GM10248 (cell line): ENCODE measurements at regions not wholly inside any gene's neighbourhood (a gene's known extent, or its start where the extent isn't known, plus 50 kb on each side); places are given as distances from the start of the nearest gene placed in this dataset.

Experiments used
- CTCF ChIA-PET: fragments of 300-600 bp; sonication (Branson Sonifier 250); formaldehyde crosslinking; extraction: SDS; loops from one replicate; lab custom pipeline; 2021; ENCODE audit warnings: antibody characterized with exemption; lab: Yijun Ruan, JAX
- POLR2A ChIA-PET: fragments of 350-650 bp; sonication (Branson Sonifier 250); formaldehyde crosslinking; extraction: SDS; loops from one replicate; lab custom pipeline; 2020; ENCODE audit warnings: antibody characterized with exemption; lab: Yijun Ruan, JAX
- DNase-seq: peaks from one replicate; pipeline ENCODE4 v3.0.0; 2012; ENCODE audit errors: extremely low spot score
- CTCF ChIP-seq: IDR thresholded peaks from 2 replicates; pipeline ENCODE4 v1.5.1; 2012; ENCODE audit warnings: mild to moderate bottlenecking, low read depth; ENCODE audit errors: extremely low read depth, missing control alignments, control extremely low read depth

DNA sequence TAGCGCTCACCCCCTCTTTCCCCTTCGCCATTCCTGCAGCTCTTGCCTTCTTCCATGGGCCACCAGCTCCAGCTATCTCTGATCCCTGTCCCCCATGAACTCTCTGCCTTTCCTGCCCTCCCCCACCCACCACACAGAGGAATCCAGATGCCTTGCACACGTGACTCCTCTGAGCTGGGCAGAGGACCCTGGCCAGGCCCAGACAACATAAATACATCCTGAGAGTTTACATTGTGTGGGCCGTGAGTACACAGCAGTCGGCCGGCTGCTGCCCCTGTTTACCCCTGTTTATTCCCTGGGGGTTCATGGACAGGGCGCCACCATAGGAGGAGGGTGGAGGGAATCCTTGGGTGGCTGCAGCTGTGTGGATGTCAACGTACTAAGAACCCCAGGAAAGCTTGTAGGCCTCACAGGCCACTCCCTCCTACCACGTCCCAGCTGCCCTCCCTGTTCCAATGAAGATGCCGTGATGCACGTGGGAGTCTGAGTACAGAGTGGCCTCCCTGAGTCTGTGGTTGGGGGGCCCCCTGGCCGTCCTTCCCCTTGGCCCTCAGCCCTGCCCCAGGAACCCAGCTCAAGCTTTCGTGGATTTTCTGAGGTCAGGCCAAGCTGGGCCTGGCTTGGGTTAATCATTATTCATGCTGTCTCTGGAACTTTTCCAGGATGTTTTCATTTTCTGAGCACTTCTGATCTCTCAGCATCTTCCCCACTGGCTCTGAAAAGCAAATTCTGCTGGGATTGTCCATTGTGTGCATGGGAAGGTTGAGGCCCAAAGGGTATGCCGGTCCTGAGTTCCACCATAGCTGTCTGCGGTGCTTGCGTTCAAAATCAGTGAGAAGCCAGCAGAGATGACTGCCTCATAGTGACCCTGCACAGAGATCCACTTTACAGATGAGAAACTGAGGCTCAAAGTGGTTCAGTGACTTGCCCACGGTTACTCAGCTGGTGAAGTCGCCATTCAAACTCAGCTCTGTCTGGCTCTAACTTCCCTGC lies 136.3 kb downstream of the MRPL14 start:
- ChIA-PET CTCF (interaction anchor here (1.0 to 2.3 kb wide), 8 partner anchors 9 to 222 kb away, joined by 3 to 9 read pairs (median 4); partner anchors contain the start of gene VEGFA), POLR2A (no interaction called here)
- DNase-seq: no peak
- TF ChIP-seq CTCF: no peak

GRCh38 chr6:43990275-43990626 lies 137.0 kb downstream of the MRPL14 start:
- POLR2A ChIA-PET: no interaction called here
- DNase-seq: no peak
- no peak for TF ChIP-seq CTCF
- CTCF ChIA-PET: interaction anchor here (1.0 to 2.1 kb wide), 4 partner anchors 8 to 221 kb away, joined by 3 to 9 read pairs (median 4); partner anchors contain the start of gene VEGFA

- CTCF ChIA-PET: interaction anchor here (0.7 to 2.1 kb wide), 2 partner anchors 8 to 220 kb away, joined by 3 to 9 read pairs; partner anchors contain the start of gene VEGFA
- no peak for DNase-seq
- POLR2A ChIA-PET: no interaction called here
- no peak for TF ChIP-seq CTCF
Measured at GRCh38 chr6:43989581-43990146, 137.6 kb downstream of the MRPL14 start.

DNA sequence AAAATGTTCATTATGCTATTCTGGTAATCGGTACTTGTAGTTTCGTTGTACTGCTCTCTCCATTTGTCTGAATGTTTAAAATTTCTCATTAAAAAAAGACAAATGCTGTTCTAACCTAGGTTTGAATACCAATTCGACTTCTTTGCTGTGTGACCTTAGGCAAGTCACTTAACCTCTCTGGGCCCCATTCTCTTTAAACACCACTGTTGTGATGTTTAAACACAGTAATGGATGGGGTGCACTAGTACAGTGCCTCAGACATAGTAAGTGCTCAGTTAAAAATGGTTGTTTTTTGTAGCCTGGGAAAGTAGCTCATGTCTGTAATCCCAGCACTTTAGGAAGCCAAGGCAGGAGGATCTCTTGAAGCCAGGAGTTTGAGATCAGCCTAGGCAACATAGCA lies 138.5 kb downstream of the MRPL14 start:
- ChIA-PET CTCF (interaction anchor here (2.1 kb wide), 1 partner anchor 220 kb away, joined by 9 read pairs; the partner anchor contains the start of gene VEGFA), POLR2A (no interaction called here)
- DNase-seq: no peak
- no peak for TF ChIP-seq CTCF

DNA sequence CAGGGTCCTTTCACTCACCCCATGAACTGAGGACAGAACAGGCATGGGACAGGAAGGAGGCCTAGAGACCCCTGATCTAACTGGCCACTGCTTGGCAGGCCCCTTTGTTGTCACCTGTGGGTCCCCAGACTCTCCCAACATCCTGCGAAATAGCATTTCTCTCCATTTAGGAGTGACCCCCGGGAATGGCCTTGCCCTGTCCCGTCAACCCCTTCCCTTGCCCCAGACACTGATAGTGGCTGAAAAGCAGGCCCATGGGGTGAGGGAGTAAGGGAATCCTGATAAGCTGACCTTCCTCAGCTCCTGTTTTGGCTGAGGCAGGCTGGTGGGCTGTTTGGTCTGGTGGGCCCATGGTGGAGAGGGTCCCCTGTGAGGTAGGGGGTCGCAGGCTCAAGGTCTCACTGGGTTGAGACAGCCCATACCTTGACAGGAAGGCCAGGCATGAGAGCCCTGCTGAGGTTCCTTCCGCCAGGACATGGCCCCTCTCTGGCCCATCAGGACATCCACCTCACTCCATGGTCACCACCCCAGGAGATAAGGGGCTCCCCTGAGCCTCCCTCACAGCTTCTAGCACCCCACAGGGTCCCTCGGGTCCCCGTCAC lies 139.3 kb downstream of the MRPL14 start:
- POLR2A ChIA-PET: no interaction called here
- no peak for DNase-seq
- no peak for TF ChIP-seq CTCF
- CTCF ChIA-PET: no interaction called here

DNA sequence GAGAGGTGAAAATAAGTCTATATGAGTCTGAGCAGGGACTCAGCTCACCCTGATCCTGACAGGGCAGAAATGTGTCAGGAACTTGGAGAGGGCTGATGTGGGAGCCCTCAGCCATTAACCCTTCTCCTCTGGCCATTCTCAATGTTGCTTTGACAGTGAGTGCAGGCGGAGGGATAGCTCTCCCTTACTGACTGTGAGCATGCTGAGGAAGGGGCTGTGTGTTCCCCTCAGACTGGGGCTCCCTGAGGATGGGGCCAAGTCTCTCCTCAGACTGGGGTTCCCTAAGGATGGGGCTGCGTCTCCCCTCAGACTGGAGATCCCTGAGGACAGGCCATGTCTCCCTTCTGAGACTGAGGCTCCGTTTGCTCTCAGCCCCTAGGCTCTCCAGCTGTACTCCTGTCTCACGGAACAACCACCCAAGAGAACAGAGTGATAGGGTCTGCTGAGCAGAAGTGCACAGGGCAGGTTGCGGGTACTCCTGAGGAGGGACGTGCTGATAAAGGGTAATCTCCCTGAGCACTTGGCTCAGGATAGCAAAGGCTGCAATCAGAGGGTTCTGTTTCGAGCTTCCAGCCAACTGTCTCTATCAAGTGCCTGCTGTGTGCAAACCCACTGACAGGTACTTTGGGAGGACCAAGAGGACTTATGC lies 141.0 kb downstream of the MRPL14 start:
- POLR2A ChIA-PET: no interaction called here
- CTCF ChIA-PET: interaction anchor here (1.1 to 2.3 kb wide), 2 partner anchors 14 to 130 kb away, joined by 3 to 7 read pairs; no protein-coding TSS in a partner anchor
- no peak for TF ChIP-seq CTCF
- DNase-seq: no peak
